ENCODE measurements at regions not wholly inside any gene's neighbourhood (a gene's known extent, or its start where the extent isn't known, plus 50 kb on each side); places are given as distances from the start of the nearest gene placed in this dataset.

- no peaks in the 10 kb centered on the region for H3F3A ChIP-seq (replicated peaks; ENCODE audit: low read depth)
- Mint-ChIP-seq H3K4me1 (peaks cover 7% of the 10 kb centered on the region), H3K27me3 (ENCODE audit: insufficient read depth, low read depth, poor library complexity) (peaks cover 17% of the 10 kb centered on the region), H3K4me3 (no peak overlapping the region), H3K9me3 (no peaks in the 10 kb centered on the region; the same call in 1 of the 3 replicates), H3K27ac (no peak overlapping the region), H3K36me3 (ENCODE audit: low read depth) (no peaks in the 10 kb centered on the region)
- no peaks in the 10 kb centered on the region for H3K27me3 ChIP-seq (ENCODE audit: insufficient read depth)
- DNase-seq (ENCODE audit: low spot score) (no peak), ATAC-seq (no peak)
- H3K36me3 ChIP-seq (ENCODE audit: insufficient read depth), result no peaks in the 10 kb centered on the region
- no peak overlapping the region for H3K4me2 ChIP-seq
- H3K79me2 ChIP-seq (replicated peaks; ENCODE audit: insufficient read depth), result peaks cover 6% of the 10 kb centered on the region
- TF ChIP-seq EZH2phosphoT487 (IDR thresholded peaks at IDR 0.05; ENCODE audit: unreplicated experiment) (no peak), ZNF114 (CRISPR knock-in tag; IDR thresholded peaks at IDR 0.05) (no peak), REST (IDR thresholded peaks at IDR 0.05; ENCODE audit: unreplicated experiment) (no peak), CREB1 (CRISPR knock-in tag; IDR thresholded peaks at IDR 0.05; ENCODE audit: low read depth) (no peak), EZH2 (IDR thresholded peaks at IDR 0.05; ENCODE audit: low read depth, unreplicated experiment) (no peak), NANOG (IDR thresholded peaks at IDR 0.05; ENCODE audit: borderline replicate concordance) (no peak), STAT1 (IDR thresholded peaks at IDR 0.05; ENCODE audit: unreplicated experiment) (no peak), CTCF (conservative IDR thresholded peaks at IDR 0.05; ENCODE audit: low read depth in 2 of 2) (no peak), JUNB (IDR thresholded peaks at IDR 0.05; ENCODE audit: unreplicated experiment) (no peak), POLR2AphosphoS5 (IDR thresholded peaks at IDR 0.05; ENCODE audit: low read depth) (no peak), ZNF331 (CRISPR knock-in tag; IDR thresholded peaks at IDR 0.05; ENCODE audit: low read depth) (no peak)
- TF ChIP-seq, protein P1, sequence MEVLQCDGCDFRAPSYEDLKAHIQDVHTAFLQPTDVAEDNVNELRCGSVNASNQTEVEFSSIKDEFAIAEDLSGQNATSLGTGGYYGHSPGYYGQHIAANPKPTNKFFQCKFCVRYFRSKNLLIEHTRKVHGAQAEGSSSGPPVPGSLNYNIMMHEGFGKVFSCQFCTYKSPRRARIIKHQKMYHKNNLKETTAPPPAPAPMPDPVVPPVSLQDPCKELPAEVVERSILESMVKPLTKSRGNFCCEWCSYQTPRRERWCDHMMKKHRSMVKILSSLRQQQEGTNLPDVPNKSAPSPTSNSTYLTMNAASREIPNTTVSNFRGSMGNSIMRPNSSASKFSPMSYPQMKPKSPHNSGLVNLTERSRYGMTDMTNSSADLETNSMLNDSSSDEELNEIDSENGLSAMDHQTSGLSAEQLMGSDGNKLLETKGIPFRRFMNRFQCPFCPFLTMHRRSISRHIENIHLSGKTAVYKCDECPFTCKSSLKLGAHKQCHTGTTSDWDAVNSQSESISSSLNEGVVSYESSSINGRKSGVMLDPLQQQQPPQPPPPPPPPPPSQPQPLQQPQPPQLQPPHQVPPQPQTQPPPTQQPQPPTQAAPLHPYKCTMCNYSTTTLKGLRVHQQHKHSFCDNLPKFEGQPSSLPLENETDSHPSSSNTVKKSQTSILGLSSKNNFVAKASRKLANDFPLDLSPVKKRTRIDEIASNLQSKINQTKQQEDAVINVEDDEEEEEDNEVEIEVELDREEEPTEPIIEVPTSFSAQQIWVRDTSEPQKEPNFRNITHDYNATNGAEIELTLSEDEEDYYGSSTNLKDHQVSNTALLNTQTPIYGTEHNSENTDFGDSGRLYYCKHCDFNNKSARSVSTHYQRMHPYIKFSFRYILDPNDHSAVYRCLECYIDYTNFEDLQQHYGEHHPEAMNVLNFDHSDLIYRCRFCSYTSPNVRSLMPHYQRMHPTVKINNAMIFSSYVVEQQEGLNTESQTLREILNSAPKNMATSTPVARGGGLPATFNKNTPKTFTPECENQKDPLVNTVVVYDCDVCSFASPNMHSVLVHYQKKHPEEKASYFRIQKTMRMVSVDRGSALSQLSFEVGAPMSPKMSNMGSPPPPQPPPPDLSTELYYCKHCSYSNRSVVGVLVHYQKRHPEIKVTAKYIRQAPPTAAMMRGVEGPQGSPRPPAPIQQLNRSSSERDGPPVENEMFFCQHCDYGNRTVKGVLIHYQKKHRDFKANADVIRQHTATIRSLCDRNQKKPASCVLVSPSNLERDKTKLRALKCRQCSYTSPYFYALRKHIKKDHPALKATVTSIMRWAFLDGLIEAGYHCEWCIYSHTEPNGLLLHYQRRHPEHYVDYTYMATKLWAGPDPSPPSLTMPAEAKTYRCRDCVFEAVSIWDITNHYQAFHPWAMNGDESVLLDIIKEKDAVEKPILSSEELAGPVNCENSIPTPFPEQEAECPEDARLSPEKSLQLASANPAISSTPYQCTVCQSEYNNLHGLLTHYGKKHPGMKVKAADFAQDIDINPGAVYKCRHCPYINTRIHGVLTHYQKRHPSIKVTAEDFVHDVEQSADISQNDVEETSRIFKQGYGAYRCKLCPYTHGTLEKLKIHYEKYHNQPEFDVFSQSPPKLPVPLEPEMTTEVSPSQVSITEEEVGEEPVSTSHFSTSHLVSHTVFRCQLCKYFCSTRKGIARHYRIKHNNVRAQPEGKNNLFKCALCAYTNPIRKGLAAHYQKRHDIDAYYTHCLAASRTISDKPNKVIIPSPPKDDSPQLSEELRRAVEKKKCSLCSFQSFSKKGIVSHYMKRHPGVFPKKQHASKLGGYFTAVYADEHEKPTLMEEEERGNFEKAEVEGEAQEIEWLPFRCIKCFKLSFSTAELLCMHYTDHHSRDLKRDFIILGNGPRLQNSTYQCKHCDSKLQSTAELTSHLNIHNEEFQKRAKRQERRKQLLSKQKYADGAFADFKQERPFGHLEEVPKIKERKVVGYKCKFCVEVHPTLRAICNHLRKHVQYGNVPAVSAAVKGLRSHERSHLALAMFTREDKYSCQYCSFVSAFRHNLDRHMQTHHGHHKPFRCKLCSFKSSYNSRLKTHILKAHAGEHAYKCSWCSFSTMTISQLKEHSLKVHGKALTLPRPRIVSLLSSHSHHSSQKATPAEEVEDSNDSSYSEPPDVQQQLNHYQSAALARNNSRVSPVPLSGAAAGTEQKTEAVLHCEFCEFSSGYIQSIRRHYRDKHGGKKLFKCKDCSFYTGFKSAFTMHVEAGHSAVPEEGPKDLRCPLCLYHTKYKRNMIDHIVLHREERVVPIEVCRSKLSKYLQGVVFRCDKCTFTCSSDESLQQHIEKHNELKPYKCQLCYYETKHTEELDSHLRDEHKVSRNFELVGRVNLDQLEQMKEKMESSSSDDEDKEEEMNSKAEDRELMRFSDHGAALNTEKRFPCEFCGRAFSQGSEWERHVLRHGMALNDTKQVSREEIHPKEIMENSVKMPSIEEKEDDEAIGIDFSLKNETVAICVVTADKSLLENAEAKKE (CRISPR knock-in tag; IDR thresholded peaks at IDR 0.05), result no peak
- TF ChIP-seq, protein P2, sequence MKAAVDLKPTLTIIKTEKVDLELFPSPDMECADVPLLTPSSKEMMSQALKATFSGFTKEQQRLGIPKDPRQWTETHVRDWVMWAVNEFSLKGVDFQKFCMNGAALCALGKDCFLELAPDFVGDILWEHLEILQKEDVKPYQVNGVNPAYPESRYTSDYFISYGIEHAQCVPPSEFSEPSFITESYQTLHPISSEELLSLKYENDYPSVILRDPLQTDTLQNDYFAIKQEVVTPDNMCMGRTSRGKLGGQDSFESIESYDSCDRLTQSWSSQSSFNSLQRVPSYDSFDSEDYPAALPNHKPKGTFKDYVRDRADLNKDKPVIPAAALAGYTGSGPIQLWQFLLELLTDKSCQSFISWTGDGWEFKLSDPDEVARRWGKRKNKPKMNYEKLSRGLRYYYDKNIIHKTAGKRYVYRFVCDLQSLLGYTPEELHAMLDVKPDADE (IDR thresholded peaks at IDR 0.05), result no peak
- no peaks in the 10 kb centered on the region for H3K4me1 ChIP-seq (ENCODE audit: insufficient read depth)
- H3K27ac ChIP-seq (ENCODE audit: low read depth), result no peak overlapping the region
- H2AFZ ChIP-seq, result no peak overlapping the region
- no peaks in the 10 kb centered on the region for H3K9me2 ChIP-seq (ENCODE audit: insufficient read depth)
- no peak overlapping the region for H3K4me3 ChIP-seq
- H4K20me1 ChIP-seq (replicated peaks; ENCODE audit: insufficient read depth), result peaks cover 3% of the 10 kb centered on the region
Measured at GRCh38 chr11:70620510-70621184, 222.3 kb downstream of the CTTN start.

Measured in GM23338 (cell line).